ENCODE measurements at regions not wholly inside any gene's neighbourhood (a gene's known extent, or its start where the extent isn't known, plus 50 kb on each side); places are given as distances from the start of the nearest gene placed in this dataset.
"Not testable (repeated sequence)": the region's sequence is repeated elsewhere in the genome, so short reads cannot be mapped to it uniquely, and the experiment has no call there.

- Histone ChIP-seq H3K4me1 (no peaks in the 10 kb centered on the region), H3K27ac (no peak overlapping the region), H3K4me3 (no peak overlapping the region), H3K36me3 (no peaks in the 10 kb centered on the region), H3K9me3 (no peaks in the 10 kb centered on the region), H3K27me3 (no peaks in the 10 kb centered on the region)
- intact Hi-C loops (cut with DNase I) = no loop called here
- DNase-seq = no peak
- no peak for TF ChIP-seq POLR2AphosphoS5 (IDR thresholded peaks at IDR 0.05)
- TF ChIP-seq EP300 (IDR thresholded peaks at IDR 0.05) = no peak
- no peak for TF ChIP-seq POLR2A (IDR thresholded peaks at IDR 0.05)
- no peak for TF ChIP-seq CTCF (IDR thresholded peaks at IDR 0.05)
- WGBS, 2 donors = 88 to 92% methylated on average over 6 of the region's 6 CpGs
Measured at GRCh38 chr4:66372706-66373105, 702.4 kb upstream of the EPHA5 start.

GRCh38 chr4:66367043-66367660 lies 696.9 kb upstream of the EPHA5 start:
- Histone ChIP-seq H3K4me3 (no peak overlapping the region), H3K9me3 (no peaks in the 10 kb centered on the region), H3K4me1 (no peaks in the 10 kb centered on the region), H3K27ac (no peak overlapping the region), H3K36me3 (no peaks in the 10 kb centered on the region), H3K27me3 (no peaks in the 10 kb centered on the region)
- intact Hi-C loops (cut with DNase I) = no loop called here
- 82 to 86% methylated on average over 10 of the region's 10 CpGs for WGBS, 2 donors
- DNase-seq = no peak
- TF ChIP-seq POLR2A (IDR thresholded peaks at IDR 0.05) (no peak), CTCF (IDR thresholded peaks at IDR 0.05) (no peak), POLR2AphosphoS5 (IDR thresholded peaks at IDR 0.05) (no peak), EP300 (IDR thresholded peaks at IDR 0.05) (no peak)

- H3K27ac ChIP-seq; H3K4me1 ChIP-seq; H3K4me3 ChIP-seq; H3K9me3 ChIP-seq; intact Hi-C loops (cut with DNase I); H3K36me3 ChIP-seq; H3K27me3 ChIP-seq; DNase-seq: not testable (repeated sequence)
- WGBS, 2 donors = 89 to 91% methylated on average over 8 of the region's 8 CpGs
Measured at GRCh38 chr4:66360395-66360794, 690.1 kb upstream of the EPHA5 start.

- Histone ChIP-seq H3K27me3 (no peaks in the 10 kb centered on the region), H3K27ac (no peak overlapping the region), H3K9me3 (no peaks in the 10 kb centered on the region), H3K4me3 (no peak overlapping the region), H3K4me1 (no peaks in the 10 kb centered on the region), H3K36me3 (no peaks in the 10 kb centered on the region)
- WGBS, 2 donors = 50 to 57% methylated on average over 2 of the region's 2 CpGs
- DNase-seq = no peak
- TF ChIP-seq POLR2A (IDR thresholded peaks at IDR 0.05) (no peak), CTCF (IDR thresholded peaks at IDR 0.05) (no peak), POLR2AphosphoS5 (IDR thresholded peaks at IDR 0.05) (no peak), EP300 (IDR thresholded peaks at IDR 0.05) (no peak)
- intact Hi-C loops (cut with DNase I) = no loop called here
Measured at GRCh38 chr4:66357316-66357715, 687.0 kb upstream of the EPHA5 start.

- Histone ChIP-seq H3K27ac (no peak overlapping the region), H3K36me3 (no peaks in the 10 kb centered on the region), H3K4me1 (no peaks in the 10 kb centered on the region), H3K27me3 (no peaks in the 10 kb centered on the region), H3K4me3 (no peak overlapping the region), H3K9me3 (no peaks in the 10 kb centered on the region)
- 86 to 88% methylated on average over 2 of the region's 2 CpGs for WGBS, 2 donors
- TF ChIP-seq POLR2AphosphoS5 (IDR thresholded peaks at IDR 0.05) = no peak
- no peak for TF ChIP-seq EP300 (IDR thresholded peaks at IDR 0.05)
- DNase-seq = no peak
- intact Hi-C loops (cut with DNase I) = no loop called here
Measured at GRCh38 chr4:66355328-66355727, 685.0 kb upstream of the EPHA5 start.

- WGBS, 2 donors = 62 to 78% methylated on average over 2 of the region's 2 CpGs
- intact Hi-C loops (cut with DNase I) = no loop called here
- H3K9me3 ChIP-seq = no peaks in the 10 kb centered on the region
Measured at GRCh38 chr4:66351761-66352160, 681.5 kb upstream of the EPHA5 start.

More at GRCh38 chr4:66351761-66352160, 681.5 kb upstream of the EPHA5 start:
- H3K27me3 ChIP-seq = no peaks in the 10 kb centered on the region
- no peaks in the 10 kb centered on the region for H3K4me1 ChIP-seq
- H3K27ac ChIP-seq = no peak overlapping the region
- no peak overlapping the region for H3K4me3 ChIP-seq
- H3K36me3 ChIP-seq = no peaks in the 10 kb centered on the region
- no peak for DNase-seq
- TF ChIP-seq EP300 (IDR thresholded peaks at IDR 0.05) = no peak
- TF ChIP-seq POLR2AphosphoS5 (IDR thresholded peaks at IDR 0.05) = no peak
- TF ChIP-seq CTCF (IDR thresholded peaks at IDR 0.05) = no peak
- no peak for TF ChIP-seq POLR2A (IDR thresholded peaks at IDR 0.05)
